Fibroblast of skin of left quadriceps (primary cell): ENCODE measurements at regions not wholly inside any gene's neighbourhood (a gene's known extent, or its start where the extent isn't known, plus 50 kb on each side); places are given as distances from the start of the nearest gene placed in this dataset.

Experiments used
- DNase-seq, 2 experiments: peaks; one replicate each; pipeline ENCODE4 v3.0.0-alpha.2; 2013; ENCODE audit warnings: low read depth in 2 of 2

- DNase-seq, result no peak
These were observed 142.3 kb upstream of the UNC5B start for GRCh38 chr10:71069909-71070666.

GRCh38 chr10:71070741-71071140, 141.6 kb upstream of the UNC5B start:
- DNase-seq, result no peak

- DNase-seq, result no peak
These were observed 140.1 kb upstream of the UNC5B start for GRCh38 chr10:71072131-71072822.

GRCh38 chr10:71072823-71073210, 139.6 kb upstream of the UNC5B start:
- DNase-seq, result no peak

GRCh38 chr10:71073451-71074175, 138.8 kb upstream of the UNC5B start:
- no peak for DNase-seq

GRCh38 chr10:71074176-71074755, 138.1 kb upstream of the UNC5B start:
- no peak for DNase-seq

GRCh38 chr10:71075086-71075758, 137.1 kb upstream of the UNC5B start:
- no peak for DNase-seq

- no peak for DNase-seq
These were observed 136.5 kb upstream of the UNC5B start for GRCh38 chr10:71075759-71076472.

- DNase-seq, result no peak
These were observed 135.8 kb upstream of the UNC5B start for GRCh38 chr10:71076473-71077142.

GRCh38 chr10:71077143-71077581, 135.2 kb upstream of the UNC5B start:
- no peak for DNase-seq

GRCh38 chr10:71077796-71078453, 134.4 kb upstream of the UNC5B start:
- DNase-seq, result no peak

GRCh38 chr10:71078454-71079145, 133.8 kb upstream of the UNC5B start:
- DNase-seq, result no peak

GRCh38 chr10:71079761-71080380, 132.5 kb upstream of the UNC5B start:
- no peak for DNase-seq

- DNase-seq, result no peak
These were observed 131.8 kb upstream of the UNC5B start for GRCh38 chr10:71080381-71081228.

GRCh38 chr10:71081229-71081560, 131.2 kb upstream of the UNC5B start:
- no peak for DNase-seq

- DNase-seq, result no peak
These were observed 130.5 kb upstream of the UNC5B start for GRCh38 chr10:71081912-71082311.

- DNase-seq, result no peak
These were observed 129.2 kb upstream of the UNC5B start for GRCh38 chr10:71082960-71083715.

GRCh38 chr10:71083716-71083975, 128.7 kb upstream of the UNC5B start:
- DNase-seq, result no peak
